ENCODE measurements at regions not wholly inside any gene's neighbourhood (a gene's known extent, or its start where the extent isn't known, plus 50 kb on each side); places are given as distances from the start of the nearest gene placed in this dataset.
"Not testable (repeated sequence)": the region's sequence is repeated elsewhere in the genome, so short reads cannot be mapped to it uniquely, and the experiment has no call there.

DNA sequence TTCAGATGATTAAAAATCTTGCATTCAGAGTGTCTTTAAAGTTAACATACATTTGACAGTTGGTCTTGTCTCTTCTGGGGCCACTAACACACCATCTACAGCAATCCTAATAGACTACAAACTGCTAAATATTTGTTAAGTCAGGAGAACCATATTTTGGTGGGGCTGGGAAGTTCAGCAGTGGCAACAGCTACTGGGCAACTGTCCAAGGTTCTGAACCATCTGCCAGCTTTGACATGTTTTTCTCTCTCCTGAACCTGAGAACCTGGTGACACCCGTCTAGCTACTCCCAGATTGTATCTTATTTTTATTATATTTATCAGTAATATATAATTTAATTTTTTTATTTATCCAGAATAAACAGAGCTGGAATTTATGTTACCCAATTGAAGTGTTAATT, 199.0 kb upstream of the DPYD start:
- no peak for DNase-seq (ENCODE audit: low read depth in 2 of 2)

GRCh38 chr1:98113811-98114210, 193.0 kb upstream of the DPYD start:
- no peak for DNase-seq (ENCODE audit: low read depth in 2 of 2)

DNA sequence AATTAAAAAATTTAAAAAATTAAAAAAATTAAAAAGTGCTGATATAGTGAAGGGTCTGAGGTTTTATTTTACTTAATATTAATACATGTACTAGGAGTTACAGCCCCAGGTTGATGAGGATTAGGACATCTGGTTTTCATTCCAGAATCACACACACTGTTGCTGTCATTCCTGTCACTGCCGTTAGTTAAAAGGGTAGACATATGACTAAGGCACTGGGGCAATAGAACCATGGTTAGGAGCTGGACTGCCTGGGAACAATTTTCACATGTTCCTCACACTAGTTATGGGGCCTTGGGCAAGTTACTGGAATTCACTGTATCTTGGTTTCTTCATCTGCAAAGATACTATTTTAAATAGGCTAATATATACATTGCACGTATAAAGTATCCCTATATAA, 191.8 kb upstream of the DPYD start:
- DNase-seq (ENCODE audit: low read depth in 2 of 2): no peak

DNA sequence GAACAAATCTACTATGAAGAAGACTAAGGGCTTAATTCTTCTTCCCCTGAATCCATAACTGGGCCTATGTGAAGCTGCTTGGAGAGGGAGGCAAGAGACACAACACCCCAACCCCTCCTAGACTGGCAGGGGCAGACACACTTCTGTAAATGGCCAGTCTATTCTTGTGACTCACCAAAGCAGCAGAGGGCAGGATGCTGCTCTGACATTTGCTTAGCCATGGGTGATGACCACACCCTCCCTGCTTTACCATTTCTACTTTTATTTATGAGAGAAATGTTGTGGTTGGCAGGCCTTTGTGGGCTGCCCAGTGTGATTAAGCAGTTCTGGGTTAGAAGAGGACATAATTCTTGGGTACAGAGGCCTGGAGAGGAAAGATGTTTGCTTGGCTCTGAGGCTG, 189.8 kb upstream of the DPYD start:
- no peak for DNase-seq (ENCODE audit: low read depth in 2 of 2)

GRCh38 chr1:98108378-98108777, 187.5 kb upstream of the DPYD start:
- not testable (repeated sequence) for DNase-seq (ENCODE audit: low read depth in 2 of 2)

GRCh38 chr1:98107256-98107655, 186.4 kb upstream of the DPYD start:
- no peak for DNase-seq (ENCODE audit: low read depth in 2 of 2)

DNA sequence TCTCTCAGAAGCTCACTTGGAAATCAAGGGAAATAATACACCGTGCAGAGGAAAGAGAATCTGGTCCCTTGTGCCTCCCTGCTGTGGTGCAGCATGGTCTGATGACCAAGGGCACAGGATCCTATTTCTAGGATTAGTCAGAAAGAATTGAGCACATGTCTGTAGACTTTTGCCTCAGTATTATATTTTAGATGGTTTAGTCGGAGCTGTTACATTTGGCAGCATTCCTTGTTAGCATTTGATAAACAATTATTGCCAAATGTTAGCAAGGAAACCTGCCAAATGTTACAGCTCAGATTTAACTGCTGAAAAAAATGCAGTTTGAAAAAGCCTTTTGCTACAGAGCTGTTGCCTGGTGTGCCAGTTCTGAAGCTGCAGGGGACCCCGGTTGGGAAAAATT, 183.5 kb upstream of the DPYD start:
- DNase-seq (ENCODE audit: low read depth in 2 of 2): no peak

GRCh38 chr1:98103617-98104285, 182.9 kb upstream of the DPYD start:
- no peak for DNase-seq (ENCODE audit: low read depth in 2 of 2)

DNA sequence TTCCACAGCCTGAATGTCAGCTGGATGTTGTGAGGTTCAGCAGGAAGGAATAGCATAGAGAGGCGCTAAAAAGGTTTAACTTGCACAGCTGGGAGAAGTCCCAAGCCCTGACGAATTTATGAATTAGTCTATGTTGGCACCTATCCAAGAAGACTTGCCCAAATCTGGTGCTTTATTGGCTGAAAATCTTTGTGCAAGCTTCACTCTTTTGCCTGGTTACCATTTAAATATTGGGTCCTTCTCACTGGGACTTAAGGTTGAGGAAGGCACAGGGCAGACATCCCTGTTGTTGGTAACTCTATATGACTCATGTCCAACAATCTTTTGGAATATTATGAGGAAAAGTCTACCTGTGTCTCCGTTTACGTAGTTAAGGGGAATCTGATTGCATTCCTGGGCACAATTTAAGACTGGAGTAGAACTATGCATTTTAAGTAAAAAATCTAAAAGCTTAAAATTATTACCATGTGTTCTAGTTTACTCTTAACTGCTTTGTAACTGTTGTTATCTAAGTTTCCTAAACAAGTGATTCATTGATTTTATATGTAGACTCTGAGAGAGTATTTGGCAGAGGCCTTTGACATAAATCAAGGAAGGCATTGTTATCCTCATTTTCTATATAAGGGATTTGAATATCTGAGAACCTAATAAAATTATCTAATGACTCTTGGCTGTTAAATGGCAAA, 181.7 kb upstream of the DPYD start:
- DNase-seq (ENCODE audit: low read depth in 2 of 2): no peak

- DNase-seq (ENCODE audit: low read depth in 2 of 2): no peak
Observed at GRCh38 chr1:98101364-98101763, 180.5 kb upstream of the DPYD start.

GRCh38 chr1:98099501-98099900, 178.7 kb upstream of the DPYD start:
- DNase-seq (ENCODE audit: low read depth in 2 of 2): no peak

DNA sequence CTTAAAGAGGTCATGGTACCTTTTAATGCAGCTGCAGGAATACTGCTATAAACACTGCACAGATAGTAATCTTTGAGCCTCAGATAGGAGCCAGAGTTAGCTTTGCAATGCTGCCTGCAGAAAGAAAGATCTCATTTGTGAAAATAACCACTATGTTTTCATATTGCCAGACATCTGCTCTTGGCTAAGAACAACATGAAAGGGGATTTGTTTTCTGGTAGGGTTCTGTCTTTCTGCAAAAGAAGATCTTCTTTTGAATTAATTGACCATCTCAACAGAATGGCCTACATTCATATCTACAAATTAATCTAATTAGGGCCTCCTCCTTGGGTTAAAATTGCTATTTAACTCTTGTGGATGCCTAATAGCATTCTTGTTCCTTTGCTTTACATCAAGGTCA, 177.6 kb upstream of the DPYD start:
- DNase-seq (ENCODE audit: low read depth in 2 of 2): no peak

DNA sequence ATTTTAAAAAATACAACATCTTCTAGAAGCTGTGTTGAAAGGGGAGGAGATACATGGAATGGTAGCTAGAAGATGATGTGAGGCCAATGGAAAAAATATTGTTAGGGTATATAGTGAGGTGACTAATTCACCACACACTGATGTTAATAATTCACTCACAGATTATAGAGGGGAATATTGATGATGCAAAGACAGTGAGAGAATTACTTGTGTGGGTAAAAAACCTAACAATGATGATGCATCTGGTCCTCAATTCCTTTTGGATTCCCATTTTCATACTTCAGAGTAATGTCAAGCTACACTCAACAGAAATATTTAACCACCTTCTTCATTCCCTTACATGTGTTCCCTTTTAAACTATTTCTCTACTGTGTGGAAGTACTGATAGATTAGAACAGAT, 169.5 kb upstream of the DPYD start:
- DNase-seq (ENCODE audit: low read depth in 2 of 2): no peak

DNA sequence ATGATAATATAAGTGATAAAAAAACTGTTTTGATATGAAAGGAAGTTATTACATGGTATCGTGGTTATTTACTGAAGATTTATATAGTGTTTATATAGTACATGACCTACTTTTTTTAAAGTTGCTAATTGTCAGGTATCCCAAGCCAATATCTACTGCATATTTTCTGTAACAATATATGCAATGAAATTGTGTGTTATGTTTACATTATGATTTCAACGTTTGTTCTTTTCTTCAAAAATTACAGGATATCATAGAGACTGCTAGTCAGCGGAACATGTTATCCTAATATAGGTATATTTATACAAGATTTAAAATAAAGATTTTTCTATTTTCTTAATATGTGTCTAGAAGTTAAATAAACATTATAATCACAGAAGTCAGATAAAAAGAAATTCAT, 167.5 kb upstream of the DPYD start:
- DNase-seq (ENCODE audit: low read depth in 2 of 2): no peak

DNA sequence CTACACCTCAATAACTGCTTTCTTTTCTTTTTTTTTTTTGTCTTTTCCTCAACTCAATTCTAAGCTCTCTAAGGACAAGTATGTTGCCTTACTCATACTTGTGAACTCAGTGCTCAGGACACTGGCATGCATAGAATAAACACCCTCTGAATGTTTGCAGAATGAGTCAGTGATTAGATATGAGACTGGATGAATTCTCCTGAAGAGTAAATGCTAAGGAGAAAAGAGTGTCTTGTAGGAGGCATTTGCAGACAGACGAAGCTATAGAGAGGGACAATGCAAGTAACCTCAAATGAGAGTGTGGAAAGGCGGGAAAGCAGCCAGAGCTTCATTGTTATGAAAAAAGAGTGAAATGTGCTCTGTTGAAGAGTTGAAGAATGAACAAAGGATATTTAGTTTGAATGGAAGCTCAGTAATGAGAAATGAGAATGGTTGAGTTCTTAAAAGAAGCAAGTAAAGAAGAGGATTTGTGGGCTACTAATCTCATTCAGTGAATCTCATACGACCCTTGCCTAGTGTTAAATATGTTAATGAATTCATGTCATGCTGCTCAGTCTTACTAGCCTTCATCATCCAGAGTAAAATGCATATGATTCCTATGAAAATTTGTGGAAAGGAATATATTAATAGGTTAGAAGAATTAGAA, 166.1 kb upstream of the DPYD start:
- DNase-seq (ENCODE audit: low read depth in 2 of 2): no peak

- no peak for DNase-seq (ENCODE audit: low read depth in 2 of 2)
Observed at GRCh38 chr1:98086156-98086555, 165.3 kb upstream of the DPYD start.

DNA sequence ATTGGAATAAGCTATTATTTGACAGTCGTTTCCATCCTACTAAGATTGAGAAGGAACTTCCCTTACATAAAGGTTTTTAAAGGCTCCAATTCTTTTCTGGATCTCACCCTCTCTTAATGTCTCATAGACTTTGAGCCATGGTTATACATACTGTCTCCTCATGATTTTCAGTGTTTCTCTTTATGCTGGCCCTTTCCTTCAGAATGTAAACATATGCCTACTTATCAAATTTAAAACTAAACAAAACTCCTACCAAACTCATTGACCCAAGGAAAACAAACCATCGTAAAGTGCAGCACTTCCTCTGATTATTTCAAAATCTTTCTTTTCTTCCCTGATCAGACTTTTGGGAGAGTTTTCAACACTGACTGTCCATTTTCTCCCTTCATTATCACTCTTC, 163.4 kb upstream of the DPYD start:
- DNase-seq (ENCODE audit: low read depth in 2 of 2): no peak

GRCh38 chr1:98081944-98082343, 161.1 kb upstream of the DPYD start:
- no peak for DNase-seq (ENCODE audit: low read depth in 2 of 2)

DNA sequence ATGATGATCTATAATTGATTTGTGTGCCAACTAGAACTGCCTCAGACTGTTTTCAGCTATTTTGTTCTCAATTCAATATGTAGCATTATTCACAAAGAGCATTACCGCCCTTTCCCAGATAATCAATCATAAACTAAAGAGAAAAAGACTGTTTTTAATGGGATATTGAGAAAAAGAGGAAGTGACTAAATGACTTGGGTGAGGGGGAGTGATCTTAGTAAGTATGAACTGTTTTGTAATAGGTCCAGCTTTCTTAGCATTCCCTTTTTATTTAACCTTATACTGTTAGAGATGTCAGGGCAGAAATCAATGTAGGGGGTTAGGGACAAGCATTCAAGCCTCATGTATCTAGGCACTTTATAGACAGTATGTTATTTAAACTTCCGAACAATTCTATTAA, 157.8 kb upstream of the DPYD start:
- no peak for DNase-seq (ENCODE audit: low read depth in 2 of 2)

- DNase-seq (ENCODE audit: low read depth in 2 of 2): no peak
Observed at GRCh38 chr1:98077691-98078090, 156.9 kb upstream of the DPYD start.

GRCh38 chr1:98075626-98076025, 154.8 kb upstream of the DPYD start:
- no peak for DNase-seq (ENCODE audit: low read depth in 2 of 2)

DNA sequence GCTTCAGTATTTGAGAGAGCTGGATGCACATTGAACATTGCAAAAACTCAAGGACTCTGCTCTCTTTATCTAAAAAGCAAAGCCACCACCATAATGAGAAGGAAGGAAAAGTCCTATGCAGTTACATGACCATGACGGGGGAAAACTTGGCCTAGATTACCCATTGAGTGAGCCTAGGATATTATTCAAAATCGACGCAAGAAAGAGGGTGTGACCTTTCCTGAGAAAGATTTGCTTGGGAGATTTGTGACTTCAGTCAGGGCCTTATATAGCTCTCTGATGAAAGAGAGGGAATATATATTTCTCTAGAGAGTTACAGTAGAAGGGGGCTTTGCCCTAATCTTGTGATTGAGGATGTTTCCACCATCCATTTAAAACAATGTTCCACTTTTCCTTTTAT, 153.0 kb upstream of the DPYD start:
- DNase-seq (ENCODE audit: low read depth in 2 of 2): no peak

GRCh38 chr1:98073106-98073505, 152.3 kb upstream of the DPYD start:
- no peak for DNase-seq (ENCODE audit: low read depth in 2 of 2)

Data from activated CD4-positive, alpha-beta T cell treated with anti-CD3 and anti-CD28 coated beads for 24 hours (primary cell).